ENCODE measurements at regions not wholly inside any gene's neighbourhood (a gene's known extent, or its start where the extent isn't known, plus 50 kb on each side); places are given as distances from the start of the nearest gene placed in this dataset.
A peak's percentile ranks its signal among the peaks of the same experiment; 100 is the strongest.

- no peaks in the 10 kb centered on the region for H3K36me3 Mint-ChIP-seq
- no peak overlapping the region for H3K27ac Mint-ChIP-seq
- no peaks in the 10 kb centered on the region for H3K9me3 Mint-ChIP-seq
- ATAC-seq (peak in 1 of 2 donors; percentile 34), DNase-seq (ENCODE audit: low spot score in 2 of 2) (no peak)
Observed at GRCh38 chr1:4144349-4144971, 244.4 kb upstream of the C1orf174 start.

- Mint-ChIP-seq H3K9me3 (no peaks in the 10 kb centered on the region), H3K27ac (no peak overlapping the region), H3K36me3 (no peaks in the 10 kb centered on the region)
- DNase-seq (ENCODE audit: low spot score in 2 of 2) (no peak), ATAC-seq (no peak)
Observed at GRCh38 chr1:4146101-4146500, 246.0 kb upstream of the C1orf174 start.

- ATAC-seq = no peak
- no peaks in the 10 kb centered on the region for H3K9me3 Mint-ChIP-seq
- no peaks in the 10 kb centered on the region for H3K36me3 Mint-ChIP-seq
- DNase-seq (ENCODE audit: low spot score in 2 of 2) = no peak
- no peak overlapping the region for H3K27ac Mint-ChIP-seq
Observed at GRCh38 chr1:4146614-4147013, 246.5 kb upstream of the C1orf174 start.

GRCh38 chr1:4147509-4147908, 247.4 kb upstream of the C1orf174 start:
- Mint-ChIP-seq H3K9me3 (no peaks in the 10 kb centered on the region), H3K27ac (no peak overlapping the region), H3K36me3 (no peaks in the 10 kb centered on the region)
- ATAC-seq = no peak
- DNase-seq (ENCODE audit: low spot score in 2 of 2) = no peak

GRCh38 chr1:4149281-4149680, 249.2 kb upstream of the C1orf174 start:
- Mint-ChIP-seq H3K36me3 (no peaks in the 10 kb centered on the region), H3K27ac (no peak overlapping the region), H3K9me3 (no peaks in the 10 kb centered on the region)
- ATAC-seq (no peak), DNase-seq (ENCODE audit: low spot score in 2 of 2) (no peak)

DNA sequence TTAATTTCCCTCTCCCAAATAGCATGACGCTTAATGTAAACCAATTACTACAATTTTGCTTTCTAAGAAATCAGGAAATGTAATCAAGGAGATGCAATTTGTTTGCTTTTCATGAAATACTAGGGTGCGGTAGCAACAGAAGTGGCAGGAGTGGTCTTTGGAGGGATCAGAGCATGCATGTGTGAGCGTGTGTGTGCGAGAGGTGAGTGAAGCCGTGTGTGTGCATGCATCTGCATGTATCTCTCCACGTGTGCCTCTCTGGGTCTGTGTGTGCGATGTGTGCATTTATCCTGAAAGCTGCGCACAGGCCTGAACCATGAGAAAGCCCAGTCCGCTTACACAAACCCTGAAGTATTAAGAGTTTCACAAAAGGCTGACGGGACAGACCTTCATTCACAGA, 249.8 kb upstream of the C1orf174 start:
- H3K27ac Mint-ChIP-seq = no peak overlapping the region
- no peak for ATAC-seq
- no peaks in the 10 kb centered on the region for H3K9me3 Mint-ChIP-seq
- no peak for DNase-seq (ENCODE audit: low spot score in 2 of 2)
- no peaks in the 10 kb centered on the region for H3K36me3 Mint-ChIP-seq

DNA sequence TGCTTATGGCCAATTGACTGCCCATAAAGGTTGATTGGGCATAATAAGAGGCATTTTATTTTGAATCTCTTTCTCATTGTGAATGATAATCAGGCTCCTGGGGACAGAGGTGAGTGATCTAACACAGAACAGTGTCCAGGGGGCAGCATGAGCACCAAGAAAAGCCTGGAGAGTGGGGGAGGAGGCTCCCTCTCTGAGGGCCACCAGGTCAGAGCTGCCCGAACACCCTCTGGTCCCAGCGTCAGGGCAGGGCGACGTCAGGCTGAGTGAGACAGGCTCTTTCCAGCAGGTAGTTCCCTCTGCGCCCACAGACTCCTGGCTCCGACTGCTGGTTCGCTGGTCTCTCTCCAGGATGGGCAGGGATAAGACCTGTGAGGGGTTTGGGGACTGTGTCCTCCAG, 250.2 kb upstream of the C1orf174 start:
- DNase-seq (ENCODE audit: low spot score in 2 of 2) (no peak), ATAC-seq (no peak)
- Mint-ChIP-seq H3K9me3 (no peaks in the 10 kb centered on the region), H3K27ac (no peak overlapping the region), H3K36me3 (no peaks in the 10 kb centered on the region)

GRCh38 chr1:4152266-4152665, 252.2 kb upstream of the C1orf174 start:
- ATAC-seq = no peak

GRCh38 chr1:4153571-4153970, 253.5 kb upstream of the C1orf174 start:
- DNase-seq (ENCODE audit: low spot score in 2 of 2) (no peak), ATAC-seq (no peak)
- Mint-ChIP-seq H3K27ac (peak overlapping the region in 1 of 2 donors; percentile 36), H3K9me3 (no peaks in the 10 kb centered on the region), H3K36me3 (no peaks in the 10 kb centered on the region)

More at GRCh38 chr1:4152266-4152665, 252.2 kb upstream of the C1orf174 start:
- H3K27ac Mint-ChIP-seq = no peak overlapping the region
- H3K9me3 Mint-ChIP-seq = no peaks in the 10 kb centered on the region
- H3K36me3 Mint-ChIP-seq = no peaks in the 10 kb centered on the region
- DNase-seq (ENCODE audit: low spot score in 2 of 2) = no peak

DNA sequence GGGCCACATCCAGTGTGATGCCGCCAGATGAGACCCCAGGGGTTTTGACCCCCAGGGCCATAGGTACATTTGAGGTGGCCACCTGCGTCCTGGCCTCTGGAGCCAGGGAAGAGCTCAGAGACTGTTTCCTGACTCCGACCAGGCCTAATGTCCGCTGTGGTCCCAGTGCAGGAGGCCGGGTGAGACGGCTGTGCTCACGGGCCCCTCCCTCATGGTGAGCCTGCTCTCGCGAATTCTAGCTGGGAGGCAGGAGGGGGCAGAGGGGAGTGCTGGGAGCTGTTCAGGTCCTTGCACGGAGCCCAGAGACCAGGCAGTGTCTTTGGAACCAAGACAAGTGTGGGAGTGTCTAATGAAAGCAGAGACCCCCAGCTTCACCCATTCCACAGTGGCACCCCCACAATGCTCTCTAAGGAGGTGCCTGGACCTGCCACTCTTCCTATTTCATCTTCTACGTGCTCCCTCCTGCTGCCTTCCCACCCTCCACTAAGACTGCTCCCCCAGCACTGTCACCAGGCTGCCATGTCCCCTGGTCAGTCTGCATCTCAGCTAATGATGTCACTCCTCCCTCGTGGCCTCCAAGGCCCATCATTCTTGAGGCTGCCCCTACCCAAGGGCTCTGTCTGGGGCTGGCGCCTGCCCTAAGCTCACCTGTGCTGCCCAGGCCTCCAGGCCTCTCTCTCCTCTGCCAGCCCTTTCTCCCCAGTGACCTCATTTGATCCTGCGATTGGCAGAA, 256.3 kb upstream of the C1orf174 start:
- DNase-seq (ENCODE audit: low spot score in 2 of 2) (no peak), ATAC-seq (no peak)
- Mint-ChIP-seq H3K36me3 (no peaks in the 10 kb centered on the region), H3K27ac (no peak overlapping the region), H3K9me3 (no peaks in the 10 kb centered on the region)

GRCh38 chr1:4160181-4160580, 260.1 kb upstream of the C1orf174 start:
- ATAC-seq = no peak
- no peaks in the 10 kb centered on the region for H3K36me3 Mint-ChIP-seq
- no peak overlapping the region for H3K27ac Mint-ChIP-seq

GRCh38 chr1:4161366-4162006, 261.4 kb upstream of the C1orf174 start:
- Mint-ChIP-seq H3K36me3 (no peaks in the 10 kb centered on the region), H3K9me3 (no peaks in the 10 kb centered on the region), H3K27ac (no peak overlapping the region)
- ATAC-seq (no peak), DNase-seq (ENCODE audit: low spot score in 2 of 2) (no peak)

More at GRCh38 chr1:4160181-4160580, 260.1 kb upstream of the C1orf174 start:
- H3K9me3 Mint-ChIP-seq = no peaks in the 10 kb centered on the region
- DNase-seq (ENCODE audit: low spot score in 2 of 2) = no peak

GRCh38 chr1:4164965-4165364, 264.9 kb upstream of the C1orf174 start:
- H3K9me3 Mint-ChIP-seq = no peaks in the 10 kb centered on the region
- ATAC-seq (no peak), DNase-seq (ENCODE audit: low spot score in 2 of 2) (no peak)
- H3K27ac Mint-ChIP-seq = no peak overlapping the region
- H3K36me3 Mint-ChIP-seq = no peaks in the 10 kb centered on the region

- ATAC-seq = no peak
- no peak overlapping the region for H3K27ac Mint-ChIP-seq
- H3K9me3 Mint-ChIP-seq = no peaks in the 10 kb centered on the region
- H3K36me3 Mint-ChIP-seq = no peaks in the 10 kb centered on the region
- no peak for DNase-seq (ENCODE audit: low spot score in 2 of 2)
Observed at GRCh38 chr1:4165686-4166300, 265.7 kb upstream of the C1orf174 start.

DNA sequence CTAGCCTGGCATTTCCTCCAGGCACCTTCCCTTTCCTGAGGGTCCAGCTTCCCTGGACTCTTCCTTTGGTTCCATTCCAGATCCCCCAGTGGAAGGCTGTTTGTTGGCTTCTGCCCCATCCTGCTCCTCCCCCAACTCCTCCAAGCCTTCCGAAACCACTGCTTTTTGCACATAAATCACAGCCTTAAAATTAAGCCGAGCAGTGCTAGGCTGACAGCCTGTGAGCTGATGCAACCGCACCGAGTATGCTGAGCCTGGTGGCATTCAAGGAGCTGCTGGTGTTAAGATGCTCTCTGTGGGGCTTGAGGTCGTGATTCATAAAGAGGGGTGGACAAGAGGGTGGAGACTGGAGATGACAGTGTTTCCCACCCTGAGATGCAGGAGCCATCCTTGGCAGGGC, 266.6 kb upstream of the C1orf174 start:
- H3K27ac Mint-ChIP-seq = no peak overlapping the region
- ATAC-seq = no peak
- H3K9me3 Mint-ChIP-seq = no peaks in the 10 kb centered on the region
- no peak for DNase-seq (ENCODE audit: low spot score in 2 of 2)
- no peaks in the 10 kb centered on the region for H3K36me3 Mint-ChIP-seq

DNA sequence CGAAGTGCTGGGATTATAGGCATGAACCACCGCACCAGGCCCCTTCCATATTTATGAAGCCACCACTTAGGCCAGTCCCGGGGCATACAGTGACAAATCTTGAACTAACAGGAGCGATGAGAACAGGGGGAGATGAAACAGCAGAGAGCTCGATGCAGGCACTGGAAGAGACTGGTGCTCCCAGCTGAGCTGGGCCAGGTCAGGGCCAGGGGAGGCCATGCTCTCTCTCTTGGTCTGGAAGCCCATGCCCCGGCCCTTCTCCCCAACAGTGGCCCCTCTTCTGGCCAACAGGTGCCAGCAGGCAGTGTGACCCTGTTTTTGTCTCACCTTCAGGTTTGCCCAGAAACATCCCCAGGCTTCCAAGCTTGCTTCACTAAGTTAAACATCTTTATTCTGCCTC, 269.9 kb upstream of the C1orf174 start:
- no peaks in the 10 kb centered on the region for H3K36me3 Mint-ChIP-seq
- no peaks in the 10 kb centered on the region for H3K9me3 Mint-ChIP-seq
- no peak overlapping the region for H3K27ac Mint-ChIP-seq
- DNase-seq (ENCODE audit: low spot score in 2 of 2) = peak in 1 of 2 donors; percentile 26
- ATAC-seq = no peak

- DNase-seq (ENCODE audit: low spot score in 2 of 2) = peak in 1 of 2 donors; percentile 23
- ATAC-seq = no peak
- Mint-ChIP-seq H3K27ac (no peak overlapping the region), H3K36me3 (no peaks in the 10 kb centered on the region), H3K9me3 (no peaks in the 10 kb centered on the region)
Observed at GRCh38 chr1:4170548-4171340, 270.7 kb upstream of the C1orf174 start.
